Lower leg skin (tissue), 3 donors: ENCODE measurements at regions not wholly inside any gene's neighbourhood (a gene's known extent, or its start where the extent isn't known, plus 50 kb on each side); places are given as distances from the start of the nearest gene placed in this dataset.

ENCODE experiments used
- CTCF ChIP-seq, 3 donors: fragments of 450-650 bp; IDR thresholded peaks; one replicate each; pipeline ENCODE4 v1.5.1; 2016; ENCODE audit warnings: antibody characterized with exemption in 3 of 3, mild to moderate bottlenecking in 3 of 3, moderate library complexity in 2 of 3
- POLR2A ChIP-seq, 2 donors: fragments of 450-650 bp; IDR thresholded peaks; one replicate each; pipeline ENCODE4 v1.6.1; 2016 to 2017; ENCODE audit warnings: antibody characterized with exemption in 2 of 2, mild to moderate bottlenecking in 1 of 2, moderate library complexity in 1 of 2

GRCh38 chr18:45361125-45361851 is 254.0 kb upstream of the SLC14A2 start:
- no peak for TF ChIP-seq CTCF (IDR thresholded peaks at IDR 0.05)
- no peak for TF ChIP-seq POLR2A (IDR thresholded peaks at IDR 0.05)
